NCI-H2171 treated with DMSO at 0.1 percent for 48 hours (cell line): ENCODE measurements at regions not wholly inside any gene's neighbourhood (a gene's known extent, or its start where the extent isn't known, plus 50 kb on each side); places are given as distances from the start of the nearest gene placed in this dataset.

ENCODE experiments used
- DNase-seq: peaks from one replicate; lab custom pipeline; 2025; lab: John Stamatoyannopoulos, UW

DNA sequence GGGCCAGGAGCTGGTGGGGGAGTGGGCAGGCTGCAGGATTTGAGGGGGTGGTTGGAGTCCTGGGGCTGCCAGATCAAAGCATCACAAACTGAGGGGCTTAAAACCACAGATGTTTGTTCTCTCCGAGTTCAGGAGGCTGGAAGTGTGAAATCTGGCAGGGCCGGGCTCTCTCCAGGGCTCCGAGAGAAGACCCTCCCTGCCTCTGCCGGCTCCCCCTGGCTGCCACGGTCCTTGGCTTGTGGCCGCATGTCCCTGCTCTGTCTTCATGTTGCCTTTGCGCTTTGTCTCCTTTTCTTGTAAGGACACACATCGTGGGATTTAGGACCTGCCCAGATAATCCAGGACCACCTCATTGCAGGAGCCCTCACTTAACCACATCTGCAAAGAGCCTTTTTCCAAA lies 139.8 kb upstream of the GSE1 start:
- no peak for DNase-seq

DNA sequence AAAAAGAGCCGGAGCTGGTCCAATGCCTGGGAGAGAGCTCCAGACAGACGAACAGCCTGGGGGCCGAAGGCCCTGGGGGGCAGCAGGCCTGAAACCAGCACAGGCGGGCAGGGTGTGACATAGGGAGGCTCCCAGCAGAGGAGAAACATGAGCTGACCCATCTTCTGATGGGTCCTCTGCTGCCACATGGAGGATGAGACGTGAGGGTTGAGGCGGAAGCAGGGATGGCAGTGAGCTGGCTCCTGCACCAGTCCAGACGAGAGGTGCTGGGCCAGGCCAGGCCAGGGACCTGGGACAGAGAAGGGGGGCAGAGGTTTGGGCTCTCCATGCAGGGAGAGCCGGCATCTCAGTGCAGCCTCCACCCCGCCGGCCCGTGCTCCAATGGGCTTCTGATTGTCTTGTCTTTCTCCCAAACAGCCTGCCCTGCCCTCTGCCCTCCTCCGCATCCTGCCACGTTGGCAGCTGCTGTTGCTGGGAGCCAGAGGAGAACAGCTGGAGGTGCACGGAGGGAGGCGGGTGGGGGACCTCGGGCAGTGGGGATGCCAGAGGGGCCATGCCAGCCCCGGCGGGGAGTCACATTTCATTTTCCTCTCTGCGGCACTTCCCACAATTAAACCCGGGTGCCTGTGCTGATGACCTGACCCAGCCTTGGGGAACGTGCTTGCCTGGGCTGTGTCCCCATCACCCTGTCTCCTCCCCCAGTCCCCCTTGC lies 139.1 kb upstream of the GSE1 start:
- peak; percentile 96 for DNase-seq

DNA sequence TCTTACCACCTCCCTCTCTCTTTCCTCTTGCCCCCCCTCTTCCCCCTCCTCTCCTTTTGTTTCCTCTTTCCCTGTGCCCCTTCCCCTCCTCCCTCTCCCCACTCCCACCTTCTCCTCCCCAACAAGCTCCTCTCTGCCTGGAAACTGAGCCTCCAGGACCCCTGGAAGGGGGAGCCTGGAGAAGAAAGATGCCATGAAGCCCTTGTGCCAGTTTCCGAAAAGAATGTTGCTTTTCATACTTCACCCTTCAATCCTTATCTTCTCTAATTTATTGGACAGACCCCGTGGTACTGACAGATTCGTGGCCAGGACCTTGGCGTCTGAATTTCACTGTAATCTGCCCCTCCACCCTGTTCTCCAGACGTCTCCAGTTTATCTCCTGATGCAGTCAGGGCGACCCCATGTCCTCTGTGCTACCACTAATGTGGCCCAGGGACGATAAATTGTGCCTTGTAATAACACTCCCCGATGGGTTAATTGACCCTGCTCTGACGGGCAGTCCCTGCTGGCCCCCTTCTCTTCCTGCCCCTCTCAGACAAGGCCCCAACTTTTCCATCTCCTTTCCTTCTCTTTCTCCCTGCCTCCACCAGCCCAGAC lies 138.4 kb upstream of the GSE1 start:
- DNase-seq, result no peak

DNA sequence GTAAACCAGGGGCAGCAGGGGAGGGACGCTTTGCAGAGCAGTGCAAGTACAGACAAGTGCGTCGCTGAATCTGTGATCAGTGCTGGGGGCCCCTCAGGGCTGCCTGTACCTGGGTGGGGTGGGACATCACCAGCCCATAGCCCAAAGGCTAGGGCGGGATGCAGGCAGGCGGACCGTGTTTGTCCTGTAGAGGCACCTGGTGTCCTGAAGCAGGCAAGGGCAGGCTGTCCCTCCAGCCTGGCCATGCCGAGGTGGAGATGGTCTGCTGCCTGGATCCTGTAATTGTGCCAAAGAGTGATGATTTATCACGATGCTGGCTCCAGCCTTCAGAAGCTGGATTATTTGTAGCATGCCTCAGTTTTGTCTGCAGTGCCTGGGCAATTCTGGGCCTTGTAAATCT lies 137.9 kb upstream of the GSE1 start:
- DNase-seq, result peak; percentile 82

DNA sequence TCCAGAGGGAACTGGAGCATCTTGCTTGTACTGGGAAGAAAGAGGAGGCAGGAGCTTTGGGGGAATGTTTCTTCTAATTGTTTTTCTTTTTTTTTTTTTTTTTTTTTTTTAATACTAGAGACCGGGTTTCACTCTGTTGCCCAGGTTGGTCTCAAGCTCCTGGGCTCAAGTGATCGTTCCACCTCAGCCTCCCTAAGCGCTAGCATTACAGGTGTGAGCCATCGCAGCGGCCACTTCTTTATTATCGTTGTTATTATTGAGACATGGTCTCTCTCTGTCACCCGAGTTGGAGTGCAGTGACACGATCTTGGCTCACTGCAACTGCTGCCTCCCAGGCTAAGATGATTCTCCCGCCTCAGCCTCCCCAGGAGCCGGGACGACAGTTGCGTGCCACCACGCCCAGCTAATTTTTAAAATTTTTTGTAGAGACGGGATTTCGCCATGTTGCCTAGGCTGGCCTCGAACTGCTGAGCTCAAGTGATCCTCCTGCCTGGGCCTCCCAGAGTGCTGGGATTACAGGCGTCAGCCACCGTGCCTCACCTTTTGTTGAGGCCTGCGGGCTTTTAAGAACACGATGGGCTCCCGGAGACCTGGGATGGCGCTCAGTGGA lies 137.3 kb upstream of the GSE1 start:
- no peak for DNase-seq

DNA sequence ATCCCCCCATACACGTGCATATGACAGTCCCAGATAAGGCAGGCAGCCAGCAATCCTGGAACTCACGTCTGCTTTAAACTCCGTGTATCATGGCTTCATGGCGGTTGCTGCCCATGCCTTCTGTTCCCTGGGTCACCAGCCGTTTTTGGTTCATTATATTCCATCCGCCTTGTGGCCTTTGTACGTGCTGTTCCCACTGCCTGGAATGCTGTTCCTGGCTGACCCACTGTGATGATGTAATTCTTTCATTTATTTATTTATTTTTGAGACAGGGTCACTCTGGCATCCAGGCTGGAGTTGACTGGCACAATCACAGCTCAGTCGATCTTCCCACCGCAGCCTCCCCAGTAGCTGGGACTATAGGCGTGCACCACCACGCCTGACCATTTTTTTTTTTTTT lies 136.7 kb upstream of the GSE1 start:
- no peak for DNase-seq

DNA sequence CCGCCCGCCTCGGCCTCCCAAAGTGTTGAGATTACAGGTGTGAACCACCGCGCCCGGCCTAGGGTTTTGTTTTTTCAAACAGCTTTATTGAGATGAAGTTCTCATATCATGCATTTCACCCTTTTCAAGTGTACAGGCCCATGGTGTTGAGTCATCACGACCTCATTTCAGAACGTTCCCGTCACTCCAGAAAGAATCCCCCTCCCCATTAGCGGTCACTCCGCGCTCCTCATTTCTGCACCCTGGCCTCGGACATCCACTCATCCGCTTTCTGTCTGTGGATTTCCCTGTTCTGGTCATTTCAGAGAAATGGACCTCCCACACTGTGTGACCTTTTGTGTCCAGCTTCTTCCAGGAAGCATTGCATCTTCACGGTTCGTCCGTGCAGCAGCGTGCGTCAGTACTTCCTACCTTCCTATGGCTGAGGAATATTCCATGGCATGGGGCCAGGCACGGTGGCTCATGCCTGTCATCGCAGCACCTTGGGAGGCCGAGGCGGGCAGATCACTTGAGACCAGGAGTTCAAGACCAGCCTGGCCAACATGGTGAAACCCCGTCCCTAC lies 135.2 kb upstream of the GSE1 start:
- DNase-seq, result no peak

DNA sequence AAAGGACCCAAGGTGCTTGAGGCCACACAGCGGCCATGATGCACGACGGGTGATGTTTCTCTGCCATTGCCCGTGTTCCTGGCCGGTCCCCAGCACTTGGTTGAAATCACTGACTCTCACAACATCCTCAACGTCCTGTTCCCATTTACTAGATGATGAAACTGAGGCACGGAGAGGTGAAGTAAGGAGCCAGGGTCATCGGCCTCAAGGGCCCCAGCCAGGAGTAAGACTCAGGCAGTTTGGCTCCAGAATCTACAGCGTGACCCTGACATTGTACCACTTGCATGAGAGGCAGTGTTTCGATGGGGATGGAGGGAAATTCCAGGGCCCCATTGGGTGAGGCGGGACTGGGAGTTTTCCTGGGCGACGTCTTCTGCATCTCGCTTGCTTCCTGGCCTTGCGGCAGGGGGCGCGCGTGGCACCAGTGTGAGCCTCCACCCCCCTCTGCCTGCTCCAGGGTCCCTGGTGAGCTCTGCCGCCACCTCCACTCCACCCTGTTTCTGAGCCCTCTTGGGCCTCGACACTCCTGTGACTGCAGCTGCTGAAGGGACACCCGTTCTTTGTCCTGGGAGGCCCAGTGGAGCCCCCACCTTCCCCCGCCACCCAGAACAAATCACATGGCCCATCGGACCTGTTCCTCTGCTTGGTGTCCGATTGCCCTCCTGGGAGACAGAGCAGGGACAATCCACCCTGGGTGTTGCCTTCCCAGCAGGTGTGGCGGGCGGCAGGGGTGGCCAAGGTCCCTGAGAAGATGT lies 133.0 kb upstream of the GSE1 start:
- DNase-seq, result peak; percentile 91

DNA sequence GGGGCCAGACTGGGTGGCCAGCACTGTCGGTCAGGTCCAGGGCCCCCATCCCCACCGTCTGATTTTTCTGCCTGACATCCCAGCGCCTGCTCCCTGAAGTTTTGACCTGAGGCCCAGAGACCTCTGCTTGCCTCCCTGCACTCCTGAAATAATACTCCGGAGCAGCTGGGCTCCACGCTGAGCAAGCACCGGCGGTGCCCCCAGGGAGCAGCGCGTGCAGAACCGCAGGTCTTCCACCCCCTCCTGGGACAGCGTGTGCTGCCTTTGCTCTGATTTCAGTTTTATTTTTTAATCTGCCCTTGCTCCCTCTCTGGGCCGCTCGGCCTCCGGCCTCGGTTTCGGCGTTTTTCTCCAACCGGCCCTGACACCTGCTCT lies 132.4 kb upstream of the GSE1 start:
- peak; percentile 94 for DNase-seq

DNA sequence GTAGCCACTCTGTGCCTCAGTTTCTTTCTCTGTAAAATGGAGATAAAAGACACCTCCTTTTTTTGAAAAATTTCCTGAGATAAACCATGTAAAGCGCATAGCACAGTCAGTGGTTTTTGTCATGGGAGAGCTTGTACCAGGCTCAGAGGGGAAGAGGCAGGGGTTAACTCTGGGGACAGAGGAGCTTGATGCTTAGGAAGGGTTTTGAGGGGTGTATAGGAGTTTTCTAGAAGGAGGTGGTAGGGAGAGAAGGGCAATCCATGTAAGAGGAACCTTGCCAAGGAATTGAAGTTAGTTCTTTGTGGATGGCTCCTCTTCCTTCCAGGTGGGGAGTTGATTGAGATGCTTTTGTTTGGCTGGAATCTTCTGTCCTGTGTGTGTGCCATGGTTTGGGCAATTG lies 131.9 kb upstream of the GSE1 start:
- no peak for DNase-seq

DNA sequence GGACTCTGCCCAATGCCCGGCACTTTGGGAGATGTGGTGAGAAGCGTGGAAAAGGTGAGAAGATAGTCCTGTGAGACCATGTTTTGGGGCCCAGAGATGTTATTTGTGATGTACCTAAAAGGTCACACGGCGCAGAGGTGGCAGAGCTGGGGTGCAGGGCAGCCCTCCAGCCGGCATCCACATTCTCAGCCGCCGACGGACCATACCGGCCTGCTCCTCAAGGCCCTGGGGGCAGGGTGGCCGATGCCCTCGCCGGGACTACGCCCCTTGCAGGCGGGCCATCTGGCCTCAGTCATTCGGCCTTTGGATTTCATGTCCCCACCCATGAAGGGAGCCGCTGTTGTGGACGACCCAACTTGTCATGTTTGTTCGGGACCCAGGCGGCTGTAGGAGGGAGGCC lies 131.4 kb upstream of the GSE1 start:
- no peak for DNase-seq

DNA sequence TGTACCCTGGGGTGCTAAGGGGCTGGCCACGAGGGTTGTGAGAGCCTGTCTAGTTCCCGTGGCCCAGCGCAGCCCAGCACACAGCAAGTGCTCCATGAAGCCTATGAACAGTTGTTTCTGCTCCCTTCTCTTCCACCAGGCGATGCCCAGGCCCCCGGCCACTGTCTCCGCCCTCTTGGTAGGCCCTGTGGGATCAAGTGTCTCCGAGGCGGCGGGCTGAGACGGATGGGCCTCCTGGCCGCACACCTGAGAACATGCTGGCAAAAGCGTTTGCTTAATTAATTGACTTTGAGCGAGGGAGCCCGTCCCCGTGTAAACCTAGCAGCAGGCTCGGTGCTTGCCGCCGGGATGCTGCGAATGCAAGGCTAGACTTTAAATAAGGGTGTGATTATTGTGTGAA lies 129.7 kb upstream of the GSE1 start:
- DNase-seq, result peak; percentile 86

DNA sequence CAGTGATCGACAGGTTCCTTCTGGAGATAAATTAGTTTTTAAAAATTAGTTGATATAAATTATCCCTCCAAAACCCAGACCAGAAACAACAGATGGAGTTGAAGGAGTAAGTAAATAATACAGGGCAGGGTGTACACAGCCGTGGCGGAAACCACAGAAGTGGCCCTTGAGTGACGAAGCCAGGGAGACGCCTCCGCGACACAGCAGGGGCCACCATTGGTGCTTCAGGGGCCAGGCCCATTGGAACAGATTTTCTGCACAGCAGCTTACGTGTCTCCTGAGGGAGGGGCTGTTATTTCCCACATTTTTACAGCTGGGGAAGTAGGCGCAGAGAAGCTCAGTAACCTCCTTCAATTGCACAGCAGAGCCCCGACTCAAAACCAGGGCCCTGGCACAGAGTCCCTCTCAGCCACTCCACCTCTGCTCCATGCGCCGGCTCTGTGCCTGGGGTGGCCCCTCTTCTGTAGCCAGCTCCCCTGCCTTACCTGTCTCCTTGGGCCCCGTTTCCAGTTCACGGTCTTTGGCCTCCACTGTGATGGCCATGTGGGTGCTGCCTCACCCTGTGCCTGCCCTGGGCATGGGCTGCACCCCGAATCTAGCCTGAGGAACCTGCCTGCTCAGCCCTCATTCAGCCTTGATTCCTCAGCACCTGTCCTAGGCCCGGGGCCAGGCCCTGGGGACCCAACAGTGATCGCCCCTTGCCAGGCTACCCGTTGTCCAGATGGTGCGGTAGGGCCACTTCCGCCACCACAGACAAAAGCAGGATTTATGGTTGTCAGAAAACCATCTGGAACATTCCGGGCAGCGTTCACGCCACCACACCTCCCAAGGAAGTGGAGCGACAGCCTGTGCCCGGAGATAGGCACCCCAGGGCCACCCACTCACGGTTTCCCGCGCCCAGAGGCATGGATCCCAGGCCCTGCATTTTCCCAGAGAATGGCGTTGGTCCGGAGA lies 128.5 kb upstream of the GSE1 start:
- DNase-seq, result peak; percentile 90

DNA sequence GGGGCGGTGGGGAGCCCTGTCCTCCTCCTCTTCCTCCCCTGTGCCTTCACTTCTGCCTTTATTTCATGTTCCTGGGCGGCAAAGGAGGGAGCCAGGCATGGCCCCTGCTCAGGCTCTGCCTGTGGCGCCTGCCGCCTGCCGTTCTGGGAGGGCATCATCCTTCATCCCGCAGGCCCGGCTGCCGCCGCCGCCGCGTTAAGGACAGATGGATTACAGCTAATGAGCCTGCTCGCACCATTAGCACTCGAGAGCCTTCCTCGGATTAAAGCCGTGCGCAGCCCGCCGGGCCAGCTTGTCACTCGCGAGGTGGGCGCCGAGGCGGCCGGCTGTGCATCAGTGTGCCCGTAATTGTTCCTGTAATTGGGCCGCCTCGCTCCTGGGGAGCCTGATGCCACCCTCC lies 127.7 kb upstream of the GSE1 start:
- DNase-seq, result peak; percentile 94

DNA sequence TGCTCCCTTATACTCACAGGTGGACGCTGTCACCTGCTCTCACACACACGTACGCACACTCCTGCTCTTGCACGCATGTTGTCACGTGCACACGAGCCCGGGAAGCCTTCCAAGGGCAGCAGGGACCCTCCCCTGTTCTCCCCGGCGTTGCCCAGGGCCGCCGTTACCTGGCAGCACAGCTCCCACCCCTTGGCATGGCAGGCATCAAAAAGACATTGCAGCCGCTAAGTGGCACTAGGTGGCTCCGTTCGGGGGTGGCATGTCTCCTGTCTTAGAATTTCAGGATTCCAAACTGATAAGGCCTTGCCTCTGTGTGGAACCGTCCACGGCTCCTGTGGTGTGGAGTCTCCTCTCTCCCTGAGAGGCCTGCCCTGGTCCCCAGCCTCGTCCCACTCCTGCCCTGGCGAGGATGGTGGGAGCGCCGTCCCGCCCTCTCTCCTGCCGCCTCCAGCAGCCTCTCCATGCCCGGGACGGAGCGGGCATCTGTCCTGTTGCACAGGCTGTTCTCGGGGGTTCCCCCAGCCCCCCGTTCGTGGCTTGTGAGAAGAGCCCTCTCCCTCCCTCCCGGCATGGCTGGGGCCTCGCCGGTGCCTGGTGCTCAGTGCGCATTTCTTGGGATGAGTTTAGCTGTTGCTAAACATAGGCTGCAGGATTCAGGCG lies 126.7 kb upstream of the GSE1 start:
- peak; percentile 55 for DNase-seq

DNA sequence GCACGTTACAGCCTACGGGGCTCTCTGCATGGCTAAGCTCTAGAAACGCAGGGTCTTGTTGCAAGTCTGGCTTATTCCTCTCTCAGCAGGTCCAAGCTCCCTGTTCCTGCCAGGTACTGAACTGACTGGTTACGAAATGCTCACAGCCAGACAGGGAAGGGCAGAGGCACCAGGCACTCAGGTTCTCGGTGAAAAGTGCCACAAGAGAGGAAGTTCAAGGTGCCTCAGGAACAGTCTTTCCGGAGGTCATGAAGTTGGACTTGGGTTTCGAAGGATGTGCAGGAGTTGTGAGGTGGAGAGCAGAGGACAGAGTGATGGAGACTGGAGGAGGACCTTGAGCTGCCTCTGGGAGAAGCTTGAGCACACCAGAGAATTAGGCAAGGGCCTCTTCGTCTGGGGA lies 124.7 kb upstream of the GSE1 start:
- DNase-seq, result no peak

DNA sequence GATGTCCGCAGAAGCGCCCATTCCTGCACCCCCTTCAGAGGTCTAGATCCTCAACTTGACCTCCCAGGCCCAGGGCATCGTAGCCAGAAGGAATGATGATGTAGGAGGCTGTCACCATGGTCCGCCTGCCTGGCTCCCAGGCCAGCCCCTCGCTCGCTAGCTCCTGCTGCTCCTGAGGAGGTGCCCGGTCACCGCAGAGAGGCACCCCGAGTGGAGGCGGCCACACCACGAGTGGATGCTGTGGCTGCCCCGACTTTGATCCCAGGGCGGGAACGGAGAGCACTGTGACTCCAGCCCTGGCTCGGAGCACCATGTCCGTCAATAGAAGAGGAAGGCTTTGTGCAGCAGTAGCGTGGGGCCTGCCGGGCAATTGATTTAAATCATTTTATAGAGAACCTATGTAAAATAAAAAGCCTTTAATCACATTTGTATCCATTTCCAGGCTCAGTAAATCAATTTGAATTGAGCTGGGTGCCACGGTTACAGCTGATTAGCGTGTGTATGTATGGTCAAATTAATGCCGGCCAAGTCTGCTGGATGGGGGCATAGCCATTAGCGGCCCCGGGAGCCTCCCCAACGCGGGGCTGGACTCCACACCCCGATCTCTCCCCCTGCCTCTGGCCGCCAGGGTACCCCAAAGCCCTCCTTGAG lies 122.6 kb upstream of the GSE1 start:
- DNase-seq, result no peak

DNA sequence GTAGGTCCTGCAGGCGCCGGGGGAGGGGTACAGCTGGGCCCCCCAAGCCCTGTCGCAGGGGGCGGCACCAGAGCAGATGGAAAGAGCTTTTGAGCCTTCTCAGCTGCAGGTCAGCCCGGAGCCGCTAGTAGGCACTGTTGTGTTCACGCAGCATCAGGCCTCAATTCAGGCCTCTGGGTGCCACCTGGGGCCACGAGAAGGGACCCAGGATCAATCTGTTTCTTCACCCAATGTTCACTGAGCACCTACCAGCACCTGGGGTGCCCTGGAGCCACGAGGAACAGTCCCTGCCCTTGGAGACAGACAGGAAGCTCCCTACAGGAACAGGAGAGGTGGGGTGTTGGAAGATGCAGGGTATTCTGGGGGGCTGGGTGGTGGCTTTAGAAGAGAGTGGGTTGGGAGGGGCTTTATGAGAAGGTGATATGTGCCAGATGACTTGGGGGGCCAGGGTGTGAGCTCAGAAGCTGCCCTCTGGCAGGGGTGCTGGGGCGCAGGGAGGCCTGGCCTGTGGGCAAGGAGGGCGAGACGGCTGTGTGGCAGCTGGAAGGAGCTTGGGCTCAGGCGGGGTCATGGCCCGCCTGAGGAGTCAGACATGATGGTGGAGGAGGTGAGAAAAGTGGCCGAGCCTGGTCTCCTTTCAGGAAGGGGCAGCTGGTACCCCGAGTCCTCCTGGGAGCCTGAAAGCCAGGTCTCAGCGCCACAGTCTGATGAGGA lies 121.9 kb upstream of the GSE1 start:
- no peak for DNase-seq

DNA sequence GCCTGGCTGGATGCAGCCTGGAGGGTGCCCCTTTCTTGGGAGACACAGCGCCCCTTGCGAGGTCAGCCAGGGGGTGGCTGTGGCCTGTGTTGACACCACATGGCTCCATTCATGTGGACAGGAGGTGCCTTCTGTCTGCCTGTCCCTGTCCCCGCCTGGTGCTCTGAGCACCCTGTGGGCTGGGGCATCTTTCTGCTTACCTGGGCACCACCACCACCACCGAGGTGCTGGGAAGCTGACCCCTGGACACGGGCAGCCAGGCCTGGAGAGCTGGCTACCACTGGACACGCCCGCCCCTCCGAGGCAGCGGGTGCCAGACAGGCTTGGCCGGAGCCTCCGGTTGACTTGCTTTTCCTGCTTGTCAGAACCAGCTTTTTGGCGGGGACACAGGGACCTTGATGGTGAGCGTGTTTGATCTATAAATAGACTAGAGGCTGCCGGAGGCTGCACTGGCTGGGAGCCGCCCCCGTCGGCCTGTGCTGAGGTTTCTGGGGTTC lies 121.3 kb upstream of the GSE1 start:
- no peak for DNase-seq
